Mammary epithelial cell (primary cell): ENCODE measurements at regions not wholly inside any gene's neighbourhood (a gene's known extent, or its start where the extent isn't known, plus 50 kb on each side); places are given as distances from the start of the nearest gene placed in this dataset.

ENCODE experiments used
- EZH2 ChIP-seq: IDR thresholded peaks from 2 replicates; pipeline ENCODE4 v1.6.1; 2012; ENCODE audit warnings: low read length, inconsistent platforms, borderline replicate concordance
- TF ChIP-seq, protein P1 (sequence below), 2 donors: IDR thresholded peaks in 1 of 2; conservative IDR thresholded peaks in 1 of 2; 2 replicates each; pipeline ENCODE4 v1.5.1; 2011 to 2012; ENCODE audit warnings: inconsistent platforms in 2 of 2, low read length in 2 of 2, mild to moderate bottlenecking in 2 of 2, control low read depth in 1 of 2, low read depth in 1 of 2; ENCODE audit not compliant: insufficient read depth in 1 of 2; ENCODE audit errors: extremely low read depth in 1 of 2

DNA sequence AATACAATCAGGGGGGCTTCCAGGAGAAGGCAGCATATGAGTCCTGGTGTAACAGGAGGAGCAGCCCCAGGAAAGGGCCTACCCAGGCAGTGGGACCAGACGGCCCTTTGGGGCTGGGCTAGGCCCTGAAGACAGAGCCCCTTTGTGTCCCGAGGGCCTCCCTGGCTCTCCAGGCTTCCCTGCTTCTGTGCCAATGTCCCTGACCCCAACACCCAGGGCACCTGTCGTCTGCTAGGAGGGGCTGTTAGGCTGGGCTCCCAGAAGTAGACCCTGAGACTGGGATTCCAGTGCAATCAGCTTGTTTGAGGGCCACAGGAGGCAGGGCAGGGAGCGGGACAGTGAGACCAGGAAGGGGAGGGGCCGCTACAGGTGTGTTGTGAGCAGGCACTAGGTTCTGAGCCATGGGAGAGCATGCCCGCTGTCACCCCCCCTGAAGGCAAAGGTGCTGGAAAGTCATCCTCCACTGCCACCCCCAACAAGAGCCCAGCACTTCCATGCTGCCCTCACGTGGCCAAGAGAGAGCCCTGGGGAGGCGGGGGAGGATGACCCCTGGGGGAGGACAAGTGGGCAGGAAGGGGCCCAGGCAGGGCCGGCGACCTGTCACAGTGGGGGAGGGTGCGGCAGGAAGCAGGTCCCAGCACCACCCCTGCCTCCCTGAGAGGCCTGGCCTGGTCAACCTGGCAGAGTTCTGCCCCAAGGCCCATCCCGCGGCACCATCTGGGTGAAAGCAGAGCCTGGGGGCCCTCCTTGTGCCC is 64.8 kb downstream of the ADRA2C start:
- TF ChIP-seq, protein P1, sequence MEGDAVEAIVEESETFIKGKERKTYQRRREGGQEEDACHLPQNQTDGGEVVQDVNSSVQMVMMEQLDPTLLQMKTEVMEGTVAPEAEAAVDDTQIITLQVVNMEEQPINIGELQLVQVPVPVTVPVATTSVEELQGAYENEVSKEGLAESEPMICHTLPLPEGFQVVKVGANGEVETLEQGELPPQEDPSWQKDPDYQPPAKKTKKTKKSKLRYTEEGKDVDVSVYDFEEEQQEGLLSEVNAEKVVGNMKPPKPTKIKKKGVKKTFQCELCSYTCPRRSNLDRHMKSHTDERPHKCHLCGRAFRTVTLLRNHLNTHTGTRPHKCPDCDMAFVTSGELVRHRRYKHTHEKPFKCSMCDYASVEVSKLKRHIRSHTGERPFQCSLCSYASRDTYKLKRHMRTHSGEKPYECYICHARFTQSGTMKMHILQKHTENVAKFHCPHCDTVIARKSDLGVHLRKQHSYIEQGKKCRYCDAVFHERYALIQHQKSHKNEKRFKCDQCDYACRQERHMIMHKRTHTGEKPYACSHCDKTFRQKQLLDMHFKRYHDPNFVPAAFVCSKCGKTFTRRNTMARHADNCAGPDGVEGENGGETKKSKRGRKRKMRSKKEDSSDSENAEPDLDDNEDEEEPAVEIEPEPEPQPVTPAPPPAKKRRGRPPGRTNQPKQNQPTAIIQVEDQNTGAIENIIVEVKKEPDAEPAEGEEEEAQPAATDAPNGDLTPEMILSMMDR (conservative IDR thresholded peaks at IDR 0.05 in 1 of 2, IDR thresholded peaks at IDR 0.05 in 1 of 2; ENCODE audit: extremely low read depth in 1 of 2, insufficient read depth in 1 of 2, low read depth in 1 of 2, low read length in 2 of 2) = no peak
- no peak for TF ChIP-seq EZH2
